SK-N-SH treated with all-trans-retinoic acid at 6 μM for 48 hours (cell line): ENCODE measurements at regions not wholly inside any gene's neighbourhood (a gene's known extent, or its start where the extent isn't known, plus 50 kb on each side); places are given as distances from the start of the nearest gene placed in this dataset.

Experiments used
- ATAC-seq: fragments of 200-7000 bp; cut with Tn5 transposase; 3 replicates; pipeline ENCODE4 v1.9.1; 2020; ENCODE audit warnings: mild to moderate bottlenecking, moderate library complexity
- ARNTL ChIP-seq: fragments of 450-650 bp; formaldehyde crosslinking; IDR thresholded peaks from 2 replicates; pipeline ENCODE4 v1.5.0; 2020; ENCODE audit warnings: low read depth, mild to moderate bottlenecking, moderate library complexity, borderline replicate concordance
- BACH2 ChIP-seq: fragments of 250-450 bp; sonication (Bioruptor Pico); IDR thresholded peaks from 2 replicates; pipeline ENCODE4 v1.9.0; 2021; ENCODE audit warnings: mild to moderate bottlenecking, borderline replicate concordance
- CREB5 ChIP-seq: fragments of 250-450 bp; sonication (Bioruptor Pico); IDR thresholded peaks from 2 replicates; pipeline ENCODE4 v1.5.1; 2020; ENCODE audit warnings: low read depth, mild to moderate bottlenecking, moderate library complexity
- CSDC2 ChIP-seq: fragments of 250-450 bp; sonication (Bioruptor Pico); IDR thresholded peaks from 2 replicates; pipeline ENCODE4 v1.5.0; 2020; ENCODE audit warnings: mild to moderate bottlenecking, moderate library complexity
- ESRRG ChIP-seq: fragments of 250-450 bp; sonication (Bioruptor Pico); IDR thresholded peaks from 2 replicates; pipeline ENCODE4 v1.6.1; 2021; ENCODE audit warnings: mild to moderate bottlenecking
- GLIS3 ChIP-seq: fragments of 250-450 bp; sonication (Bioruptor Pico); IDR thresholded peaks from 2 replicates; pipeline ENCODE4 v1.5.0; 2020; ENCODE audit warnings: mild to moderate bottlenecking, moderate library complexity
- ISL1 ChIP-seq: fragments of 250-450 bp; sonication (Bioruptor Pico); IDR thresholded peaks from 2 replicates; pipeline ENCODE4 v2.1.2; 2022; ENCODE audit warnings: mild to moderate bottlenecking, moderate library complexity
- OSR1 ChIP-seq: fragments of 250-450 bp; sonication (Bioruptor Pico); IDR thresholded peaks from 2 replicates; pipeline ENCODE4 v1.8.0; 2022; ENCODE audit warnings: moderate library complexity, mild to moderate bottlenecking, inconsistent platforms
- PATZ1 ChIP-seq: fragments of 250-450 bp; sonication (Bioruptor Pico); IDR thresholded peaks from 2 replicates; pipeline ENCODE4 v1.8.0; 2020; ENCODE audit warnings: mild to moderate bottlenecking, moderate library complexity, borderline replicate concordance
- POU6F1 ChIP-seq: fragments of 250-450 bp; sonication (Bioruptor Pico); IDR thresholded peaks from 2 replicates; pipeline ENCODE4 v1.8.0; 2021; ENCODE audit warnings: low read depth, mild to moderate bottlenecking, moderate library complexity, borderline replicate concordance
- PPARA ChIP-seq: fragments of 250-450 bp; sonication (Bioruptor Pico); IDR thresholded peaks from 2 replicates; pipeline ENCODE4 v1.5.0; 2020; ENCODE audit warnings: mild to moderate bottlenecking, borderline replicate concordance
- RARB ChIP-seq: fragments of 250-450 bp; sonication (Bioruptor Pico); IDR thresholded peaks from 2 replicates; pipeline ENCODE4 v1.8.0; 2021; ENCODE audit warnings: mild to moderate bottlenecking, moderate library complexity
- SNAI2 ChIP-seq: fragments of 250-450 bp; sonication (Bioruptor Pico); IDR thresholded peaks from 2 replicates; pipeline ENCODE4 v1.5.0; 2020; ENCODE audit warnings: mild to moderate bottlenecking, moderate library complexity
- TCF4 ChIP-seq: fragments of 250-450 bp; sonication (Bioruptor Pico); IDR thresholded peaks from 2 replicates; pipeline ENCODE4 v1.8.0; 2021; ENCODE audit warnings: mild to moderate bottlenecking, moderate library complexity, borderline replicate concordance
- TOX ChIP-seq: fragments of 250-450 bp; sonication (Bioruptor Pico); IDR thresholded peaks from 2 replicates; pipeline ENCODE4 v1.8.0; 2021; ENCODE audit warnings: mild to moderate bottlenecking, moderate library complexity, borderline replicate concordance
- ZC3H10 ChIP-seq: fragments of 250-450 bp; sonication (Bioruptor Pico); IDR thresholded peaks from 2 replicates; pipeline ENCODE4 v1.5.1; 2021; ENCODE audit warnings: mild to moderate bottlenecking, moderate library complexity
- ZFP3 ChIP-seq: fragments of 250-450 bp; sonication (Bioruptor Pico); IDR thresholded peaks from 2 replicates; pipeline ENCODE4 v1.5.0; 2020; ENCODE audit warnings: mild to moderate bottlenecking, moderate library complexity
- ZFP30 ChIP-seq: fragments of 450-650 bp; formaldehyde crosslinking; IDR thresholded peaks from 2 replicates; pipeline ENCODE4 v1.5.0; 2022; ENCODE audit warnings: mild to moderate bottlenecking, moderate library complexity
- ZNF70 ChIP-seq: fragments of 450-650 bp; formaldehyde crosslinking; IDR thresholded peaks from 2 replicates; pipeline ENCODE4 v1.5.0; 2020; ENCODE audit warnings: mild to moderate bottlenecking, moderate library complexity
- ZNF8 ChIP-seq: fragments of 450-650 bp; formaldehyde crosslinking; IDR thresholded peaks from 2 replicates; pipeline ENCODE4 v1.5.0; 2020; ENCODE audit warnings: mild to moderate bottlenecking, moderate library complexity
- TF ChIP-seq, protein P1 (sequence below): fragments of 250-450 bp; sonication (Bioruptor Pico); IDR thresholded peaks from 2 replicates; pipeline ENCODE4 v1.5.1; 2021; ENCODE audit warnings: mild to moderate bottlenecking, moderate library complexity
- TF ChIP-seq, protein P2 (sequence below): fragments of 250-450 bp; sonication (Bioruptor Pico); IDR thresholded peaks from 2 replicates; pipeline ENCODE4 v1.5.0; 2020; ENCODE audit warnings: mild to moderate bottlenecking, moderate library complexity

- no peak for ATAC-seq
- TF ChIP-seq SNAI2 (CRISPR knock-in tag) (no peak), TOX (no peak), ZNF8 (CRISPR knock-in tag) (no peak)
- TF ChIP-seq, protein P1, sequence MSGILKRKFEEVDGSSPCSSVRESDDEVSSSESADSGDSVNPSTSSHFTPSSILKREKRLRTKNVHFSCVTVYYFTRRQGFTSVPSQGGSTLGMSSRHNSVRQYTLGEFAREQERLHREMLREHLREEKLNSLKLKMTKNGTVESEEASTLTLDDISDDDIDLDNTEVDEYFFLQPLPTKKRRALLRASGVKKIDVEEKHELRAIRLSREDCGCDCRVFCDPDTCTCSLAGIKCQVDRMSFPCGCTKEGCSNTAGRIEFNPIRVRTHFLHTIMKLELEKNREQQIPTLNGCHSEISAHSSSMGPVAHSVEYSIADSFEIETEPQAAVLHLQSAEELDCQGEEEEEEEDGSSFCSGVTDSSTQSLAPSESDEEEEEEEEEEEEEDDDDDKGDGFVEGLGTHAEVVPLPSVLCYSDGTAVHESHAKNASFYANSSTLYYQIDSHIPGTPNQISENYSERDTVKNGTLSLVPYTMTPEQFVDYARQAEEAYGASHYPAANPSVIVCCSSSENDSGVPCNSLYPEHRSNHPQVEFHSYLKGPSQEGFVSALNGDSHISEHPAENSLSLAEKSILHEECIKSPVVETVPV (CRISPR knock-in tag): no peak
Observed at GRCh38 chr19:28350673-28351072, 862.3 kb downstream of the UQCRFS1 start.

DNA sequence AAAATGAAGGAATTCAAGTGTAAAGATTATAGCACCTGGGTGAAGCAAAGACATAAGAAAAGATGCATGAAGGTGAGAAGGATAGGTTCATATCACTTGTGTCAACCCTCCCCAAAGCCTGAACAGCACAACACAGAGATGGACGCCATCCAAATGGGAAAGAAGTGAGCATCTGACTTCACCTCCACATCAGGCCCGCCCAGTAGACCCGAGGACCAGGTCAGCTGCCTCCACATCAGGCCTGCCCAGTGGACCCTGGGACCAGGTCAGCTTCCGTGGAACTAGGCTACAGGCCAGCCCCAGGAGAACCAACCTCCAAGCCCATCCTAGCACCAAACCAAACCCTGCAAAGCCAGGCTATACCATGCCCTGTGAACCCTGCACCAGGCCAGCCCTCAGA lies 862.9 kb downstream of the UQCRFS1 start:
- ATAC-seq: no peak

GRCh38 chr19:28349604-28350003 lies 863.3 kb downstream of the UQCRFS1 start:
- no peak for TF ChIP-seq RARB (CRISPR knock-in tag)
- no peak for TF ChIP-seq ZNF8 (CRISPR knock-in tag)
- no peak for TF ChIP-seq BACH2
- no peak for TF ChIP-seq ZFP3 (CRISPR knock-in tag)
- TF ChIP-seq PPARA: no peak
- TF ChIP-seq CREB5 (CRISPR knock-in tag): no peak
- no peak for TF ChIP-seq GLIS3
- TF ChIP-seq ARNTL (CRISPR knock-in tag): no peak
- TF ChIP-seq, protein P2, sequence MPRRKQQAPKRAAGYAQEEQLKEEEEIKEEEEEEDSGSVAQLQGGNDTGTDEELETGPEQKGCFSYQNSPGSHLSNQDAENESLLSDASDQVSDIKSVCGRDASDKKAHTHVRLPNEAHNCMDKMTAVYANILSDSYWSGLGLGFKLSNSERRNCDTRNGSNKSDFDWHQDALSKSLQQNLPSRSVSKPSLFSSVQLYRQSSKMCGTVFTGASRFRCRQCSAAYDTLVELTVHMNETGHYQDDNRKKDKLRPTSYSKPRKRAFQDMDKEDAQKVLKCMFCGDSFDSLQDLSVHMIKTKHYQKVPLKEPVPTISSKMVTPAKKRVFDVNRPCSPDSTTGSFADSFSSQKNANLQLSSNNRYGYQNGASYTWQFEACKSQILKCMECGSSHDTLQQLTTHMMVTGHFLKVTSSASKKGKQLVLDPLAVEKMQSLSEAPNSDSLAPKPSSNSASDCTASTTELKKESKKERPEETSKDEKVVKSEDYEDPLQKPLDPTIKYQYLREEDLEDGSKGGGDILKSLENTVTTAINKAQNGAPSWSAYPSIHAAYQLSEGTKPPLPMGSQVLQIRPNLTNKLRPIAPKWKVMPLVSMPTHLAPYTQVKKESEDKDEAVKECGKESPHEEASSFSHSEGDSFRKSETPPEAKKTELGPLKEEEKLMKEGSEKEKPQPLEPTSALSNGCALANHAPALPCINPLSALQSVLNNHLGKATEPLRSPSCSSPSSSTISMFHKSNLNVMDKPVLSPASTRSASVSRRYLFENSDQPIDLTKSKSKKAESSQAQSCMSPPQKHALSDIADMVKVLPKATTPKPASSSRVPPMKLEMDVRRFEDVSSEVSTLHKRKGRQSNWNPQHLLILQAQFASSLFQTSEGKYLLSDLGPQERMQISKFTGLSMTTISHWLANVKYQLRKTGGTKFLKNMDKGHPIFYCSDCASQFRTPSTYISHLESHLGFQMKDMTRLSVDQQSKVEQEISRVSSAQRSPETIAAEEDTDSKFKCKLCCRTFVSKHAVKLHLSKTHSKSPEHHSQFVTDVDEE (CRISPR knock-in tag): no peak
- TF ChIP-seq ZFP30 (CRISPR knock-in tag): no peak
- TF ChIP-seq TOX: no peak
- TF ChIP-seq OSR1 (CRISPR knock-in tag): no peak
- TF ChIP-seq CSDC2: no peak
- TF ChIP-seq ESRRG (CRISPR knock-in tag): no peak

More for the DNA sequence above, 862.9 kb downstream of the UQCRFS1 start:
- TF ChIP-seq ZNF70 (CRISPR knock-in tag) (no peak), SNAI2 (CRISPR knock-in tag) (no peak), TCF4 (CRISPR knock-in tag) (no peak), PPARA (no peak)
- TF ChIP-seq, protein P1 (CRISPR knock-in tag): no peak

GRCh38 chr19:28345811-28346210 lies 867.1 kb downstream of the UQCRFS1 start:
- no peak for TF ChIP-seq RARB (CRISPR knock-in tag)
- TF ChIP-seq OSR1 (CRISPR knock-in tag): no peak
- TF ChIP-seq ZC3H10 (CRISPR knock-in tag): no peak
- TF ChIP-seq CSDC2: no peak
- no peak for ATAC-seq

More at GRCh38 chr19:28349604-28350003, 863.3 kb downstream of the UQCRFS1 start:
- no peak for ATAC-seq

- no peak for ATAC-seq
- TF ChIP-seq ISL1 (CRISPR knock-in tag) (no peak), TCF4 (CRISPR knock-in tag) (no peak), POU6F1 (CRISPR knock-in tag) (no peak), BACH2 (no peak), GLIS3 (no peak), ESRRG (CRISPR knock-in tag) (no peak), PATZ1 (CRISPR knock-in tag) (no peak), RARB (CRISPR knock-in tag) (no peak), SNAI2 (CRISPR knock-in tag) (no peak)
Observed at GRCh38 chr19:28341810-28342350, 871.1 kb downstream of the UQCRFS1 start.
